ENCODE measurements at regions not wholly inside any gene's neighbourhood (a gene's known extent, or its start where the extent isn't known, plus 50 kb on each side); places are given as distances from the start of the nearest gene placed in this dataset.

DNA sequence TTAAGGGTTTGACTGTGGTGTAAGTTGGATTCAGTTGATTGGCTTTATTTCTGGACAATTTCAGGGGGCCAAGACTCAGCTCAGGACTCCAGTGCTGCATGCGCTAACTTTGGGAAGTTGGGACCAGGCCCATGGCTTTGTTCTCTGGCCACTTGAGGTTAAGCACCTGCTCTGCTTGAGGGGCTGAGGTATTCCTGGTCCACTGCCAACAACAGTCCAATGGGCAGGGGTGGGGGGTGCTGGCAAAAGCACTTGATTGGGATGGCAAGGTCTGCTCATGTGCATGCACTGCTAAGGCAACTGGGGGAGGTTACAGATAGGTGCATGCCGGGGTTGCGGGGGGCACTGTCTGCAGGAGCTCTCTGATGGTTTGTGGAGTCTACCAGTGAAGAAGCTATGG, 52.6 kb upstream of the ASB17 start:
- no peak for DNase-seq

DNA sequence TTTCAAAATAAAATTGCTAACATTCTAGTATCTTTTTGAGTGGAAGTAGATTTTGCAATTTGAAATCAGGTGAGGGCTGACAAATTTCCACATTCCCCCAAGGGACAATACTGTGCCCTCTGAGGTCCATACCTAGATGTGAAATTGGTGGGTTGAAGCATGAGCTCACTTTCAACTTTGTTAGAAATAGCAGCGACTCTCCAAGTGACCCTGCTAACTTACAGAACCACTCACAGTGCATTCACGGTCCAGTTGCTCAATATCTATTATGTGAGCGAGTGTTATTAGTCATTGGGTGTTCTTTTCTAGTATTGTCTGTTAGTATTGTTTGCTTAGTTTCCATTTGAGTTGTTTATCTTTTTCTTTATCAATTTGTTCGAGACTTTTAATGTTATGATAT, 53.6 kb upstream of the ASB17 start:
- DNase-seq = no peak

GRCh38 chr1:75986478-75986877, 54.3 kb upstream of the ASB17 start:
- no peak for DNase-seq

- DNase-seq = no peak
Measured at GRCh38 chr1:75989121-75989520, 56.9 kb upstream of the ASB17 start.

DNA sequence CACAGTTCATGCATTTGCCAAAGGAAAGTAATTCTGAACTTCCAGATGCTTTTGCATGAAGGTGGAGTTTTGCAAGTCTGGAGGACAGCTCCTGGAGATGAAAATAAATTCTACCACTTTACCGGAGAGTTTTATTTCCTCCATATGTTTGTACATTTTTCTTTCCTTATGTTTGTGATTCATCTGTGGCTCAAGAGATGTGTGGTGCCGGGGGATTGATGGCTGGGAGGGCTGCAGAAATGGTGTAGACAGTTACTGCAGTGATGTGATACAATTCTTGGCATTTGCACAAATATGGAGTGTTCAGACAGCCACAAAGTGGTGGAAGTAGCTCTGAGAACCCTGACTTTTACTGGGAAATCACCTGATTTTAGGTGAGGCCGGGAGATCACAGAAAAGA, 58.5 kb upstream of the ASB17 start:
- no peak for DNase-seq

DNA sequence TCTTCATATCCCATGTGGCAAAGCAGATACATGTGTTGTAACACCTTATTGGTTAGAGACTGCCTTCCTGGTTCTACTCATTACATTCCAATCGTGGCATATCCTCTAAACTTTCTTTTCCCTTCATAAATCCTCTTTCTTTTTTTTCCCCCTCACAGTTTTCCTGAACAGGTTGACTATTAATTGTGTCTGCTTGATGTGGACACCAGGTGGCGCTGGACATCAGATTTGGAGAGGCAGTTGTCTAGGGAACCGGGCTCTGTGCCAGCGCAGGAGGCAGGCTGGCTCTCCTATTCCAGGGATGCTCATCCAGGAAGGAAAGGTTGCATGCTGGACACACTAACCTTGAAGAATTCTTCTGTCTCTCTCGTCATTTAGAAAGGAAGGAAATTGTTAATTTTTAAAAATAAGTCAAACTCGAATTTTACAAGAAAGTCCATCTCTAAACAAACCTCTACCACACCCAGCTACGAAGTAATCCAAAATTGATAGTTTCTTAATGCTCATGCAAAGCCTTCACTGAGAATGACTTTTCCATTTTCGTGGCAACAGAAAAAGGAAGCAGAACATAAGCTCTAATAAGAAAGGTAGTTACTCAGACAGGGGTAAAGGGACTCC, 59.4 kb upstream of the ASB17 start:
- DNase-seq = peak; percentile 50 to 70

GRCh38 chr1:75992312-75992711, 60.1 kb upstream of the ASB17 start:
- no peak for DNase-seq

DNA sequence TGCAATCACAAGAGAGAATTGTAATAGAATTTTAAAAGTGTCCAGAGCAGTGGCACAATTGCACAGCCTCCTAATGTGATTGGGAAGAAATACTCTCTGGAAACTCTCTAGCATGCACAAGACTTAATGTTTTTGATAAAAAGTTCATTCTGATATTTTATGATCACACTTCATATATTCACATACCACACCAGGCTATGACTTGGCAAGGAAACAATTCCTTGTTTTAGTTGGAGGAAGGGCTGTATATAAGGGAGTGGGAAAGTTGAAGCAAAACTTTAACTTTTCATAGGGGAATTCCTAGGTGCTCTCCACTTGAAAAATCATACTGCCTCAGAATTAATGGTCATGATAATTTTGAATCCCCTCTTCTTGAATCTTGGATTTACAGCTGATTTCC, 61.5 kb upstream of the ASB17 start:
- no peak for DNase-seq

DNA sequence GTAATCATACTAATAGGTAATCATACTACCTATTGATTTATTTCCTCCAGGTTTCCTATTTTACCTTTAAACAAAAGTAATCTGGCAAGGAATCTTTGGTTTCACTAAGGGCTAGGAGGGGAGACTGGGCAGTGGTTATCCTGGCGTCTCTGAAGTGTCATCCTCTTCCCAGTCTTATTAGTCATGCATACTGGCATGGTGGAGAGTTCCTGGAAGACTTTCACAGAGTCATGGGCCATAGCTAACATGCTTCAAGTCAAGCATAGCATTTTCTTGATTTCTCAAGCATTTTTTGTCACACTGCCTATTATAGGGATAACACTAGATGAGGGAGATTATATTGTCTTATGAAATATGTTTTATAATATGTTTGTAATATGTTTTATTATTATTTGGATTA, 64.0 kb upstream of the ASB17 start:
- DNase-seq = no peak

GRCh38 chr1:75999034-75999433, 66.8 kb upstream of the ASB17 start:
- no peak for DNase-seq

GRCh38 chr1:76003946-76004345, 70.6 kb upstream of the ST6GALNAC3 start:
- no peak for DNase-seq

GRCh38 chr1:76005765-76006164, 68.8 kb upstream of the ST6GALNAC3 start:
- DNase-seq = no peak

- no peak for DNase-seq
Measured at GRCh38 chr1:76006234-76006633, 68.3 kb upstream of the ST6GALNAC3 start.

DNA sequence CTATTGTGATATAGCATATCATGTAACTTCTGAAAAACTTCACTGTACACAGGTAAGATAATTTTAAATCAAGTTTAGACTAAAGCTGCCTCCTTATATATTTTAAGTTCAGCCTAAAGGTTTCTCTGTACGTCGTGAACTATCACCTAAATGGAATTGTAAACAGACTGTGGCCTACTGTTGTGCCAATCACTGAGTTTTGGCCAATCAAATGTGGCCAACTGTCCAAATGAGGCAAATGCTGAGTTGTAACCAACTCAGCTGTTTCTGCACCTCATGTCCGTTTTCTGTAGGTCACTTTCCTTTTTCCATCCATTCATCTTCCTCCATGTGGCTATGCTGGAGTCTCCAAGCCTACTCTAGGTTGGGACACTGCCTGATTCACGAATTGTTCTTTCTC, 63.7 kb upstream of the ST6GALNAC3 start:
- no peak for DNase-seq

- no peak for DNase-seq
Measured at GRCh38 chr1:76012341-76013205, 62.0 kb upstream of the ST6GALNAC3 start.

DNA sequence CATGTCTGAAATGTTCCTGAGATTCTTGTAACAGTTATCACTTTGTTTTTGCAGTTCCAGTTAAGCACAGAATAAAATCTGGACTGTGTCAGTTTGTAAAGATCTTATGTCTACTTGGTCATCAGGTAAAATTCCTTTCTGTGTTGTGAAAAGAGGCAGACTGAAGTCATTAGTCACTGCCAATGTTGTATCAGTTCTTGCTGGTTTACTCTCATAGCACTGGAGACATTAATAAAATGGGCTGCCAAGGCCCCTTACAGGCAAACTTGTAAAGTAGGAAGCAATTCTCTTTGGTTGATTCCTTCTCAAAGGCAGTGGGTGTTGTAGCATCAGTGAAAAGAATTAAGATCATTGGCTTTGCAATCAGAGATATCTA, 61.4 kb upstream of the ST6GALNAC3 start:
- no peak for DNase-seq

DNA sequence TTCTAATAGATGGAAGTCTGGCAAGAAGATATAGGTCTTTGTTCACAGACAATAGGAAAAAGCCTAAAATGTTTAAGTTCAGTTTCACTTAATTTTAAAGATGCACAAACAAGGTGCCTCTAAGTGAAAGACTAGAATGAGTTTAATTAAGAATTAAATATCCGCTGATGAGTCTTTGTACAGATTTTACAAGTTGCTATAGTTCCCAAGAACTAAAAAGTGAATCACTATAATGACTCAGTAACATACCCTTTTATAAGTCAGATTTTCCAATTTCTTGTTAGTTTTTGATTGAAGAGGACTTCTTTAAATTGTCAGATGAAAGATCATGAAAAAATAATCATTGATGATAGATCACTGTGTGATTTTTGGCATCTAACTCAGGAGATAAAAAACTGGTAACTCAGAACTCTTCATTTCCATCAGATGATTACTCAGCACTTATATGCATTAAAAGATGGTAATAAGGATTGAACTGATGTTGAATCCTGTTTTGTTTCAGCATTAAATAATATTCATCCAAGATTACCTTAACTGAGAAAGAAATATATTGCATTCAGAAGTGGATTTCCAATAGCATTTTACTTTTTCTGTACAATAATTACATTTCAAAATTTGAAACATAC, 59.0 kb upstream of the ST6GALNAC3 start:
- no peak for DNase-seq

GRCh38 chr1:76018045-76018444, 56.5 kb upstream of the ST6GALNAC3 start:
- DNase-seq = no peak

GRCh38 chr1:76021846-76022245, 52.7 kb upstream of the ST6GALNAC3 start:
- DNase-seq = peak; percentile 6 to 10

DNA sequence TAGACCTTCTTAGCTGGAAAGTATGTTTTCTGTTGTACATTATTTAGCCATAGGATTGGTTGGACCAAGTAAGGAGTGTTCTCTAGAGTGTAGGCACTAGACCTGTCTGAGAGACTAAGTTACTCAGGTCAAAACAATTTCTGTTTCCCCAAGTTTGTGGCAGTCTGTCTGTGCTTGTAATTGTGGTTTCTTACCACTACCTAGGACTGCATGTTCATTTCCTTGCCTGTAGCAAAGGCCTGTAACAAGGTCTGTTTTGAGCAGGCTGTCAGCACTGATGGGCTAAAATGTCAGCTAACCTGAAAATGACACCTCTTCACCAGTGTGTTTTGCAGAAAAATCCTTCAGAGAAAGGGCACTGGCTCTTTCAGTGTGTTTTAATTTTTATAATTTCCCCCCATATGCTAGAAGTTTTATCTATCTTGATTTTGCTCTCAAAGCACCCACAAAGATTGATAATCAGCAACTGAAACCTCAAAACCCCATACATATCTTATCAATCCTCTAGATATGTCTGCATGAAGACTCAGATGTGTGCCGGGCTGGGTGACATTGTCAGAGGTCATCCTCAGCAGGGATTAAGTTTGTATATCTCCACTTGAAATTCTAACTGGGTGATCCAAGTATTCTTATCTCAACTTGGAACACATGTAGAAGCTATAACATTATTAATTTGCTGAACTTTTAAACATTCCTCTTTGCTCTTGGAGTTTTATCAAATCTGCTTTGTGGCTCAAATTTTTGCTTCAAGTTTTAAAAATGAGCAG, 50.7 kb upstream of the ST6GALNAC3 start:
- DNase-seq = no peak

All from AML-193 (cell line).